ENCODE measurements at regions not wholly inside any gene's neighbourhood (a gene's known extent, or its start where the extent isn't known, plus 50 kb on each side); places are given as distances from the start of the nearest gene placed in this dataset.

DNA sequence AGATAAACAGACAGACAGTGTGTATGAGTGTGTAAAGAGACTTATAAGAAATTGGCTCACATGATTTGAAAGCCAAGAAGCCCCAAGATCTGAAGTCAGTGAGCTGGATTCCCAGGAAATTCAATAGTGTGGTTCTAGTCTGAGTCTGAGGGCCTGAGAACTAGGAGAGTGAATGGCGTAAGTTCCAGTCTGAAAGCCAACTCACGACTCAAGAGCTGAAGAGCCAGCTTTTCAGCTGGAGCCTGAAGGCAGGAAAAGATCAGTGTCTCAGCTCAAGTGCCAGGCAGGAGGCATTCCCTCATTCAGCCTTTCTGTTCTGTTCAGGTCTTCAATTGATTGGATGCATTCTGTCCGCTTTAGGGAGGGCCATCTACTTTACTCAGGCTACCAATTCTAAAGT is 257.2 kb downstream of the PLPP3 start:
- Mint-ChIP-seq H3K36me3 (no peaks in the 10 kb centered on the region), H3K9me3 (no peaks in the 10 kb centered on the region), H3K27me3 (no peaks in the 10 kb centered on the region), H3K4me3 (no peak overlapping the region), H3K4me1 (ENCODE audit: unreplicated experiment) (peaks cover 20% of the 10 kb centered on the region), H3K27ac (no peak overlapping the region)
- no peak for DNase-seq (ENCODE audit: extremely low spot score, unreplicated experiment)
- TF ChIP-seq, protein P1, sequence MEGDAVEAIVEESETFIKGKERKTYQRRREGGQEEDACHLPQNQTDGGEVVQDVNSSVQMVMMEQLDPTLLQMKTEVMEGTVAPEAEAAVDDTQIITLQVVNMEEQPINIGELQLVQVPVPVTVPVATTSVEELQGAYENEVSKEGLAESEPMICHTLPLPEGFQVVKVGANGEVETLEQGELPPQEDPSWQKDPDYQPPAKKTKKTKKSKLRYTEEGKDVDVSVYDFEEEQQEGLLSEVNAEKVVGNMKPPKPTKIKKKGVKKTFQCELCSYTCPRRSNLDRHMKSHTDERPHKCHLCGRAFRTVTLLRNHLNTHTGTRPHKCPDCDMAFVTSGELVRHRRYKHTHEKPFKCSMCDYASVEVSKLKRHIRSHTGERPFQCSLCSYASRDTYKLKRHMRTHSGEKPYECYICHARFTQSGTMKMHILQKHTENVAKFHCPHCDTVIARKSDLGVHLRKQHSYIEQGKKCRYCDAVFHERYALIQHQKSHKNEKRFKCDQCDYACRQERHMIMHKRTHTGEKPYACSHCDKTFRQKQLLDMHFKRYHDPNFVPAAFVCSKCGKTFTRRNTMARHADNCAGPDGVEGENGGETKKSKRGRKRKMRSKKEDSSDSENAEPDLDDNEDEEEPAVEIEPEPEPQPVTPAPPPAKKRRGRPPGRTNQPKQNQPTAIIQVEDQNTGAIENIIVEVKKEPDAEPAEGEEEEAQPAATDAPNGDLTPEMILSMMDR (conservative IDR thresholded peaks at IDR 0.05) = no peak

DNA sequence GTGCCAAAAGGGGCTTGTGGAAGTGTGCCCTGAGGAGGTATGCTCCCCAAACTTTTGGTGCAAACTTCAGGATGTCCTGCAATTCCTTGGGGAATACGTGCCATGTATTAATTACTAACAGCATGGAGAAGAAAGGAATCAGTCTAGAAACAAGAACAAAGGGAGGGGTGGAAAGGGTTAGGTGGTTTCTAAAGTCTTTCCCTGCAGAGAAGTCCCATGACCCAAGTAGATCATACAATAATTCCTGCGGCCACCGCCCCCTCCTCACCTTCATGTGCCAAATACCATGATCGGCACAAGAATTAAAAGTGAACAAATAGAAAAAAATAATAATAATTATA is 258.2 kb downstream of the PLPP3 start:
- Mint-ChIP-seq H3K27ac (no peak overlapping the region), H3K4me3 (no peak overlapping the region)
- TF ChIP-seq, protein P1 (conservative IDR thresholded peaks at IDR 0.05) = no peak

DNA sequence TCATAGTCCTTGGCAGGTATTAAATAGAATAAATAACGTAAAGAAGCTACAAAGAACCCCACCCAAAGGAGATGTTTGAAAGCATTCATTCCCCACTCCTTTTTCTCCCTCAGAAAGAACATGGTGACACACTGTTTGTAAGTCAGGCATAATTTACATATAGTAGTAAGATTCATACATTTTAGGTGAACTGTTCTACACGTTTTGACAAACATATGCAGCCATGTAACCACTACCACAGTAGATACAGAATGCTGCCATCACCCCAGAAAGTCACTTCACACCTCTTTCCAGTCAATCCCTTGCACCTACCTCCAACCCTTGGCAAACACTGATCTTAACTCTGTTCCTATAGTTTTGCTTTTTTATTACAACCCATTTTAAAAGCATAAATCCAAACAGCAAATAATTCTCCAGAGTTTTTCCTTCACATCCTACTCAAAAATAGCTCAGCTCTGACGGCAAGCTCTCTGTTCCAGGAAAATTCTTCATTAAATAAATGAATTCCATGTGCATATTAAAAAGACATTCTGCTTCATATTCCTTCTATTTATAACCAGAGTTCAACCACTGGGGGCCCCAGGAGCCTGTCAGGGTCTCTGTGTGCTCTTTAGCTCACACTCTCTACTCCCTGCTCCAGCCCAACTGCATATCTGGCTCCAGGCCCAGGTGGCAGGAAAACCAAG is 258.8 kb downstream of the PLPP3 start:
- peaks cover 15% of the 10 kb centered on the region for H3K4me1 Mint-ChIP-seq (ENCODE audit: unreplicated experiment)
- no peak overlapping the region for H3K27ac Mint-ChIP-seq
- TF ChIP-seq, protein P1 (conservative IDR thresholded peaks at IDR 0.05) = no peak
- no peaks in the 10 kb centered on the region for H3K36me3 Mint-ChIP-seq
- DNase-seq (ENCODE audit: extremely low spot score, unreplicated experiment) = no peak
- no peak overlapping the region for H3K4me3 Mint-ChIP-seq
- H3K9me3 Mint-ChIP-seq = no peaks in the 10 kb centered on the region
- no peaks in the 10 kb centered on the region for H3K27me3 Mint-ChIP-seq

More for the DNA sequence above, 258.2 kb downstream of the PLPP3 start:
- Mint-ChIP-seq H3K36me3 (no peaks in the 10 kb centered on the region), H3K4me1 (ENCODE audit: unreplicated experiment) (peaks cover 20% of the 10 kb centered on the region), H3K27me3 (no peaks in the 10 kb centered on the region), H3K9me3 (no peaks in the 10 kb centered on the region)
- DNase-seq (ENCODE audit: extremely low spot score, unreplicated experiment) = no peak

DNA sequence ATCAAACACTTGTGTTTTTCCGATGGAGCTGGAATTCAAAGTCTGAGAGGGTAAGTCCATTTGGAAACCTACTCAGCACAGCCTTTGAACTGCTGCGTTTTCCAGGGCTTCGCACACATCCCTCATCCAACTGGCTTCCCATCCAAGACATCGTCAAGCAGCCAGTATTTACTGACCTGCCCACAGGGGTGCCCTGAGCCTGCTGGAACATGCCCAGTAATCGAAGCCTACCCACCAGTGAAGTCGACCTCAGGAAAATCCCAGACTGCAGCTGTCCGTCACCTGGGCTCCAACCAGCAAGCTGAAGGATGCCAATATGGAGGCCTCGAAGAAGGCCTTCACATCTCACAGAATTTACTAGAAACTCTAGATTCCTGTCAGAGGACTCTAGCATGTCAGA is 261.6 kb downstream of the PLPP3 start:
- Mint-ChIP-seq H3K36me3 (no peaks in the 10 kb centered on the region), H3K27ac (no peak overlapping the region), H3K27me3 (no peaks in the 10 kb centered on the region), H3K9me3 (no peaks in the 10 kb centered on the region), H3K4me1 (ENCODE audit: unreplicated experiment) (peaks cover 13% of the 10 kb centered on the region), H3K4me3 (no peak overlapping the region)
- TF ChIP-seq, protein P1 (conservative IDR thresholded peaks at IDR 0.05) = no peak
- DNase-seq (ENCODE audit: extremely low spot score, unreplicated experiment) = no peak

DNA sequence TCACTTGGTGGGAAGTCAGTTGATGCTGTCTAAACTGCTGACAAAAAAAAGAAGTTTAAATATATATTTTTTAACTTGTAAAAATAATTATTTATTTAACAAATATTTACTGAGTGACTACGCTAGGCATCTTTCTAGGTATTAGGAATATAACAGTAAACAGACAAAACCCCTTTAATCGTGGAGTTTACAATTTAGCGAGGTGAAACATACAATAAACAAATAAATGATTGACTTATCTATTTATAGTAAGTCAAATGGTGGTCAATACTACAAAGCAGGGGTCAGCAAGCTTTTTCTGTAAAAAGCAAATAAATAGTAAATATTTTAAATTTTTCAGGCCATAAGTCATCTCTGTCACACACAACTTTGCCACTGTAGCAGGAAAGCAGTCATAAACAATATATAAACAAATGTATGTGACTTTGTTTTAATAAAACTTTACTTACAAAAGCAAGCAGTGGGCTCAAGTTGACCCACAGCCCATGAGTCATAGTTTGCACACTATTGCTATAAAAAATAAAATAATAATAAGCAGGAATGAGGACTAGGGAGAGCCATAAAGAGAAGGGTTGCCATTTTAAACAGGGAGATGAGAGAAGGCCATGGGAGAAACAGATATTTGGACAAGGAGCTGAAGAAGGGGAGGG is 263.9 kb downstream of the PLPP3 start:
- DNase-seq (ENCODE audit: extremely low spot score, unreplicated experiment) = no peak
- Mint-ChIP-seq H3K27ac (no peak overlapping the region), H3K27me3 (no peaks in the 10 kb centered on the region), H3K4me3 (no peak overlapping the region), H3K36me3 (peaks cover 4% of the 10 kb centered on the region), H3K9me3 (no peaks in the 10 kb centered on the region), H3K4me1 (ENCODE audit: unreplicated experiment) (peaks cover 12% of the 10 kb centered on the region)
- TF ChIP-seq, protein P1 (conservative IDR thresholded peaks at IDR 0.05) = no peak
